OCI-LY1 (cell line): ENCODE measurements at regions not wholly inside any gene's neighbourhood (a gene's known extent, or its start where the extent isn't known, plus 50 kb on each side); places are given as distances from the start of the nearest gene placed in this dataset.
"Not testable (repeated sequence)": the region's sequence is repeated elsewhere in the genome, so short reads cannot be mapped to it uniquely, and the experiment has no call there.

Experiments
- H2AFZ ChIP-seq: fragments of 200-600 bp; sonication (generic), shearing (Covaris generic); 2 replicates; pipeline ENCODE4 v1.6.0; 2014; ENCODE audit warnings: antibody characterized with exemption, mild to moderate bottlenecking, low read length
- H3F3A ChIP-seq: fragments of 200-600 bp; sonication (generic), shearing (Covaris generic); 2 replicates; pipeline ENCODE4 v1.6.0; 2014; ENCODE audit warnings: mild to moderate bottlenecking, antibody characterized with exemption, low read length, moderate library complexity; ENCODE audit not compliant: insufficient read depth
- H3K27ac ChIP-seq: fragments of 200-600 bp; sonication (generic); 2 replicates; pipeline ENCODE4 v1.5.1; 2014; ENCODE audit warnings: low read length, mixed run types, mild to moderate bottlenecking, low read depth; ENCODE audit not compliant: poor library complexity, severe bottlenecking
- H3K27me3 ChIP-seq: fragments of 200-600 bp; sonication (generic); 2 replicates; pipeline ENCODE4 v1.6.0; 2014; ENCODE audit warnings: antibody characterized with exemption, mild to moderate bottlenecking, low read length, moderate library complexity; ENCODE audit not compliant: insufficient read depth
- H3K36me3 ChIP-seq: fragments of 200-600 bp; sonication (generic); 2 replicates; pipeline ENCODE4 v1.6.1; 2014; ENCODE audit warnings: mild to moderate bottlenecking, antibody characterized with exemption, low read length, moderate library complexity, mixed read lengths; ENCODE audit not compliant: insufficient read depth
- H3K4me1 ChIP-seq: fragments of 200-600 bp; sonication (generic); 2 replicates; pipeline ENCODE4 v1.5.1; 2014; ENCODE audit warnings: mild to moderate bottlenecking, low read length, moderate library complexity; ENCODE audit not compliant: insufficient read depth, severe bottlenecking
- H3K4me2 ChIP-seq: fragments of 200-600 bp; sonication (generic), shearing (Covaris generic); 2 replicates; pipeline ENCODE4 v1.6.1; 2014; ENCODE audit warnings: low read length
- H3K4me3 ChIP-seq: fragments of 200-600 bp; sonication (generic); 2 replicates; pipeline ENCODE4 v1.5.1; 2014; ENCODE audit warnings: low read length, low read depth, mild to moderate bottlenecking, mixed read lengths; ENCODE audit not compliant: poor library complexity, severe bottlenecking
- H3K79me2 ChIP-seq: fragments of 200-600 bp; shearing (Covaris generic); 2 replicates; pipeline ENCODE4 v1.6.1; 2016; ENCODE audit warnings: mixed run types, low read length, mixed read lengths; ENCODE audit not compliant: insufficient read depth
- H3K9ac ChIP-seq: fragments of 200-600 bp; sonication (generic), shearing (Covaris generic); 2 replicates; pipeline ENCODE4 v1.6.1; 2014; ENCODE audit warnings: mild to moderate bottlenecking, low read length, mixed read lengths
- H3K9me2 ChIP-seq: fragments of 200-600 bp; sonication (generic), shearing (Covaris generic); 2 replicates; pipeline ENCODE4 v1.6.1; 2014; ENCODE audit warnings: low read depth, mild to moderate bottlenecking, low read length, mixed read lengths
- H3K9me3 ChIP-seq: fragments of 200-600 bp; shearing (Covaris generic); 2 replicates; pipeline ENCODE4 v1.6.1; 2014; ENCODE audit warnings: low read length, mixed read lengths
- H4K20me1 ChIP-seq: fragments of 200-600 bp; sonication (generic), shearing (Covaris generic); 2 replicates; pipeline ENCODE4 v1.6.0; 2016; ENCODE audit warnings: mild to moderate bottlenecking, low read length; ENCODE audit not compliant: insufficient read depth
- CTCF ChIP-seq: fragments of 200-600 bp; sonication (generic), shearing (Covaris generic); IDR thresholded peaks from 2 replicates; pipeline ENCODE4 v1.5.1; 2017; ENCODE audit warnings: mild to moderate bottlenecking, antibody characterized with exemption, low read length, moderate library complexity, mixed read lengths
- EZH2 ChIP-seq: fragments of 200-600 bp; sonication (generic), shearing (Covaris generic); IDR thresholded peaks from 2 replicates; pipeline ENCODE4 v1.8.0; 2017; ENCODE audit warnings: borderline replicate concordance, mixed run types, mild to moderate bottlenecking, antibody characterized with exemption, low read length, moderate library complexity, mixed read lengths

- Histone ChIP-seq H3K36me3 (no peaks in the 10 kb centered on the region), H2AFZ (no peak overlapping the region), H3K9me2 (no peaks in the 10 kb centered on the region; the same call in 1 of the 2 replicates), H3K4me1 (no peaks in the 10 kb centered on the region), H4K20me1 (no peaks in the 10 kb centered on the region), H3K4me3 (no peak overlapping the region), H3K9me3 (no peaks in the 10 kb centered on the region; the same call in 1 of the 2 replicates), H3K27me3 (no peaks in the 10 kb centered on the region), H3K9ac (no peak overlapping the region), H3F3A (no peaks in the 10 kb centered on the region), H3K79me2 (no peaks in the 10 kb centered on the region), H3K4me2 (no peak overlapping the region), H3K27ac (no peak overlapping the region)
- TF ChIP-seq EZH2 = no peak
- no peak for TF ChIP-seq CTCF
Observed at GRCh38 chr5:42984307-42984706, 55.8 kb downstream of the ANXA2R start.

- 0 out of 2 replicates have a peak, but pooled peaks cover 2% of the 10 kb centered on the region for H3K9me3 ChIP-seq
- H3K4me1 ChIP-seq = no peaks in the 10 kb centered on the region
- H2AFZ ChIP-seq = no peak overlapping the region
- no peak overlapping the region for H3K27ac ChIP-seq
- no peaks in the 10 kb centered on the region for H3K79me2 ChIP-seq
- no peak overlapping the region for H3K4me3 ChIP-seq
- H3K9ac ChIP-seq = no peak overlapping the region
- H4K20me1 ChIP-seq = no peaks in the 10 kb centered on the region
- H3F3A ChIP-seq = no peaks in the 10 kb centered on the region
- H3K4me2 ChIP-seq = no peak overlapping the region
- no peaks in the 10 kb centered on the region for H3K36me3 ChIP-seq
- H3K9me2 ChIP-seq = no peaks in the 10 kb centered on the region
- TF ChIP-seq EZH2 (no peak), CTCF (no peak)
- no peaks in the 10 kb centered on the region for H3K27me3 ChIP-seq
Observed at GRCh38 chr5:42982107-42982622, 58.0 kb downstream of the ANXA2R start.

- H3K36me3 ChIP-seq, H3K4me2 ChIP-seq, H4K20me1 ChIP-seq, H3K27ac ChIP-seq, H3K9me2 ChIP-seq, H3K4me3 ChIP-seq, H3F3A ChIP-seq, H3K27me3 ChIP-seq, H3K4me1 ChIP-seq, H3K9ac ChIP-seq, H3K79me2 ChIP-seq, H2AFZ ChIP-seq, H3K9me3 ChIP-seq: not testable (repeated sequence)
Observed at GRCh38 chr5:42981417-42982106, 58.6 kb downstream of the ANXA2R start.

- H4K20me1 ChIP-seq, H2AFZ ChIP-seq, H3K27me3 ChIP-seq, H3K36me3 ChIP-seq, H3K9ac ChIP-seq, H3K27ac ChIP-seq, H3K4me1 ChIP-seq, H3K4me2 ChIP-seq, H3K9me2 ChIP-seq, H3F3A ChIP-seq, H3K79me2 ChIP-seq, H3K4me3 ChIP-seq, H3K9me3 ChIP-seq: not testable (repeated sequence)
Observed at GRCh38 chr5:42981015-42981414, 59.1 kb downstream of the ANXA2R start.

- H3K4me3 ChIP-seq, H3K4me2 ChIP-seq, H3K27ac ChIP-seq, H2AFZ ChIP-seq, H3K27me3 ChIP-seq, H3F3A ChIP-seq, H3K9me2 ChIP-seq, H3K4me1 ChIP-seq, H3K9me3 ChIP-seq, H4K20me1 ChIP-seq, H3K36me3 ChIP-seq, H3K9ac ChIP-seq, H3K79me2 ChIP-seq: not testable (repeated sequence)
Observed at GRCh38 chr5:42980391-42980790, 59.7 kb downstream of the ANXA2R start.

GRCh38 chr5:42979242-42979641, 60.9 kb downstream of the ANXA2R start:
- not testable (repeated sequence) for H3F3A ChIP-seq, H3K36me3 ChIP-seq, H3K4me2 ChIP-seq, H3K9ac ChIP-seq, H3K4me1 ChIP-seq, H3K27me3 ChIP-seq, H3K27ac ChIP-seq, H2AFZ ChIP-seq, H3K4me3 ChIP-seq, H4K20me1 ChIP-seq, H3K9me3 ChIP-seq, H3K79me2 ChIP-seq, H3K9me2 ChIP-seq
